Stimulated activated CD8-positive, alpha-beta memory T cell treated with anti-CD3 and anti-CD28 coated beads, Interleukin-15, amount 100 ng/mL, for 4 hours (primary cell): ENCODE measurements at regions not wholly inside any gene's neighbourhood (a gene's known extent, or its start where the extent isn't known, plus 50 kb on each side); places are given as distances from the start of the nearest gene placed in this dataset.
"Not testable (repeated sequence)": the region's sequence is repeated elsewhere in the genome, so short reads cannot be mapped to it uniquely, and the experiment has no call there.

Experiments used
- DNase-seq, 2 donors: peaks; one replicate each; pipeline ENCODE4 v3.0.0-alpha.2; 2020; ENCODE audit warnings: low read depth in 2 of 2

DNA sequence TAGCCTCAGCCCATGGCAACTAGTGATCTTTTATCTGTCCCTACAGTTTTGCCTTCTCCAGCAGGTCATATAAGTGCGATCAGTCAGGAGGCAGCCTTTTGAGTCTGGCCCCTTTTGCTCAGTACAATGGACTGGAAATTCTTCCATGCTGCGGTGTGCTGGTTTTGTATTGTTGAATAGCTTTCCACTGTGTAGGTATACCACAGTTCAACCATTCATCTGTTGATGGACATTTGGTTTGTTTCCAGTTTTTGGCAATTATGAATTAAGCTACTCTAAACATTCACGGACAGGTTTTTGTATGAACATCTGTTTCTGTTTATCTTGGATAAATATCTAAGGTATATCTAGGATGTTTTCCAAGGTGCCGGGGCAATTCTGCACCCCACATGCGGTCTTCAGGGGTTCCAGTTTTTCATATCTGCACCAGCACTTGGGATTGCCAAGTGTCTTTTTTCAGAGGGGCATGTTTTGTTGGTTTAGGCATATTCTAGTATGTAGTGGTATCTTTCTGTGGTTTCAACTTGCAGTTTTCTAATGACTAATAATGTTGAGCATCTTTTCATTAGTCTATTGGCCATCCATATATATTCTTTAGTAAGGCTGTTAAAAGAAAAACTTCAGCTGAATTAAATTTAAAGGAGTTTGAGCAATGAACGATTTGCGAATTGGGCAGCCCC, 141.0 kb downstream of the TFAP2C start:
- DNase-seq, result no peak

DNA sequence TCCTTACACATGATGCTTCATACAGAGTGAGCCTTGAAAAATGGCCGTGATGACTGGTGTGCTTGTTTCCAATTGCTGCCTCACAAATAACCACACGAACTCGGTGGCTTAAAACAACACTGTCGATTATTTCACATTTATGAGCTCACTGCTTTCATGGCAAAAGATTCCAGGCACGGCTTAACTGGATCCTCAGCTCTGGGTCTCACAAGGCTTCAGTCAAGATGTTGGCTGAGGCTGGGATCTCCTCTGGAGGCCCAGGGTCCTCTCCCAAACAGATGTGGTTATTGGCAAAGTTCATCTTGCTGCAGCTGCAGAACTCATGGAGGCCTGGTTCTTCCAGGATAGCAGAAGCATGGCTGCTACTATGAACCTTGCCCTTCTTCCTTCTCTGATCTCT, 144.6 kb downstream of the TFAP2C start:
- DNase-seq, result no peak

DNA sequence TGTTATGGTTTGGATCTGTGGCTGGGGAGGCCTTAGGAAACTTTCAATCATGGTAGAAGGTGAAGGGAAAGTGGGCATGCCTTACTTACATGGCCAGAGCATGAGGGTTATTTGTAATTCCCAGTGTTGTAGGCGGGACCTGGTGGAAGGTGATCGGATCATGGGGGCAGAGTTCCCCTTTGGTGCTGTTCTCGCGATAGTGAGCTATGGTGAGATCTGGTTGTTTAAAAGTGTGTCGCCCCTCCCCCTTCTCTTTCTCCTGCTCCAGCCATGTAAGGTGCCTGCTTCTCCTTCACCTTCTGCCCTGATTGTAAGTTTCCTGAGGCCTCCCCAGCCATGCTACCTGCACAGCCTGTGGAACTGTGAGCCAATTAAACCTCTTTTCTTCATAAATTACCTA, 145.8 kb downstream of the TFAP2C start:
- no peak for DNase-seq

DNA sequence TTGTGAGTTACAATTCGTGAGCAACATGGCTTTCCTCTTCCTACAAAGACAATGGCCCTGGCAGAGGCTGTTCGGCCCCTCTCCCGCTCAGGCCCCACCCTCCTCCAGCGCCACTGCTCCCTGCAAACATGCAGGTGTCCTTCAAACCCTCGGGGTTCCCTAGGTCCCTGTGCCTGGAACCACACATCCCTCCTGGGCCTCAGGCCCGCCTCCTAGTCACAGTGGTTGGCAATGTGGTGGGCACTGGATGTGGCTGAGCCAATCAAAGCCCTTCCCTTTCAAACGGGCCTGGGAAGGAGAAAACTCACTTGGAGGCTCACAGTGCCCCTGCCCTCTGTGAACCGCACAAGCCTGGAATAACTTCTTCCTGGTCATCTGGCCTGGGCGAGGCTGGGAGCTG, 147.2 kb downstream of the TFAP2C start:
- DNase-seq, result no peak

DNA sequence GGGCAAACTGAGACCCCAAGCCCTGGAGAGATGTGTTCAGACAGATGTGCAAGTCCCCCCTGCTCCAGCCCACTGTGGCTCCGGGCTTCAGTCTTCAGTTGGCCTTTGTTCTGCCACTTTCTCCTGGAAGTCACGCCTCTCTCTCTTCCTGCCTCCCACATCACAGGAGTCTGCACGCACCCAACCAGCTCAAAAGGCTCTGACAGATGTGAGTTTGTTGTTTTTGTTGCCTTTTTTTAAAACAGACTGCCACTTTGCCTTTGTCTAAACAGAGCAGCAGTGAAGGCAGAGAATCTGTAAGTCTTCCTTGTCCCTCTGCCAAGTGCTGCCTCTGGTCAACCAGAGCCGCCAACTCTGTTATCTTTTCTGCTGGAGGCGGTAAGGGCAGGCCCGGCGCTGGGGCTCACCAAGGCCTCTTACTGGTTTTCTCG, 149.7 kb downstream of the TFAP2C start:
- no peak for DNase-seq

DNA sequence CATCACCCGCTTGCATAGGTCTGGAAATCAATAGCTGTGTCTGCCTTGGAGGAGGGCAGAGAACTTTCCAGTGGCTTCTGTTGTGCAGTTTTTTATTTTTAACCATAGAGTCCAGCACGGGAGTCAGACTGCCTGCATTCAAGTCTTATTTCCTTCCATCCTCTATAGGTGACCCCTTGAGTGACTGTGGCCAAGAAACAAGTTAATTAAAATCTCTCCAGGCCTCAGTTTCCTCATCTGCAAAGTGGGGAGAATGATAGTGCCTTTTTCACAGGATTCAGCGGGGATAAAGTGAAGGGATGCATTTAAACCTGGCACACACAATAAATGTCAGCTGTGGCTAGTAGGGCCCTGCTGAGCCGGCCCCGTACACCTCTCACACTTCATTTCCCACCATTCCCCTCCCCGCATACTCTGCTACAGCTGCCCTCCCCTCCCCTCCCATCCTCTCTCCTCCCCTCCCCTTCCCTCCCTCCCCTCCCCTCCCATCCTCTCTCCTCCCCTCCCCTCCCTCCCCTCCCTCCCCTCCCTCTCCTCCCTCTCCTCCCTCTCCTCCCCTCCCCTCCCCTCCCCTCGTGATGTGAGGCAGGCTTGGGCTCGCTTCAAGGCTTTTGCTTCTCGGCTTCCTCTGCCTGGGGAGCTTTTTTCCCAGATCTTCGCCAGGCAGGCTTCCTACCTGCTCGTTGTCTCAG, 150.5 kb downstream of the TFAP2C start:
- DNase-seq, result no peak

DNA sequence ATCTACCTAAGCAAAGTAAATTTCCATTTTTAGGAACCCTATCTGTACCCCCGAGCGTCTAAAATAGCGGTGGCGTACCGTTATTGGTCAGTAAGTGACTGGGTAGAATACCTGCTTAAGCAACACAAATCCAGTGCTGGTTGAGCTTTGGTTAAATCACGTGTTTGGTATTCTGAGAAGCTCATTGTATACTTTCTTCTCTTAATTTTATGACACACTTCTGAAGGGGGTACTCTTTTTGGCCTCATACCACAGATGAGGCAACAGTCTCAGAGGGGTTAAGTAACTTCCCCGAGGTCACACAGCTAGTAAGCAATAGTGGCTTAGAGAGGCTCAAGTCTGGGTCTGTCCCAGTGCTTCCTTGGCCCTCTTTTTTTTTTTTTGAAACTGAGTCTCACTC, 151.2 kb downstream of the TFAP2C start:
- no peak for DNase-seq

DNA sequence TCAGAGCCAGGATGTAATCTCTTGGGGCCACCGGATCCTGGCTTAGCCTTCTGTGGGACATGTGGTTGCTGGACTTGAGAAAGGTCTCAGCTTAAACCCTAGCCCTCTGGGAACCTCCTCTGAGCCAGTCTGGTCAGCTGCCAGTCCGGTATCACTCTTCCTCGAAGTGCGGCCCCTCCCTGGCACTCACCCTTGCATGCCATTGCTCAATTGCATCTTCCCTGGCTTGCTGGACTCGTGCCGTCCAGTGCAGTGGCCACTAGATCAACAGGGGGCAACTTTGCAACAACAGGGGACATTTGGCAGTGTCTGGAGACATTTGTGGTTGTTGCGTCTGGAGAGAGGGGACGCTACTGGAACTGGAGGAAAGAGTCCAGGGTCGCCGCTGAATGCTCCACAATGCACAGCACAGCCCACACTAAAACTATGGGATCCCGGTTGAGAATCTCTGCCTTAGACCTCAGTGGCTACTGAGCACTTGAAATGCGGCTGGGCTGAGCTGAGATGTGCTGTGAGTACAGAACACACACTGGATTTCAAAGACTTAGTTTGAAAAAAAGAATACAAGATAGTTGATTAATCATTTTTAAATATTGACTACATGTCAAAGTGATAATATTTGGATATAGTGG, 152.1 kb downstream of the TFAP2C start:
- DNase-seq, result no peak

DNA sequence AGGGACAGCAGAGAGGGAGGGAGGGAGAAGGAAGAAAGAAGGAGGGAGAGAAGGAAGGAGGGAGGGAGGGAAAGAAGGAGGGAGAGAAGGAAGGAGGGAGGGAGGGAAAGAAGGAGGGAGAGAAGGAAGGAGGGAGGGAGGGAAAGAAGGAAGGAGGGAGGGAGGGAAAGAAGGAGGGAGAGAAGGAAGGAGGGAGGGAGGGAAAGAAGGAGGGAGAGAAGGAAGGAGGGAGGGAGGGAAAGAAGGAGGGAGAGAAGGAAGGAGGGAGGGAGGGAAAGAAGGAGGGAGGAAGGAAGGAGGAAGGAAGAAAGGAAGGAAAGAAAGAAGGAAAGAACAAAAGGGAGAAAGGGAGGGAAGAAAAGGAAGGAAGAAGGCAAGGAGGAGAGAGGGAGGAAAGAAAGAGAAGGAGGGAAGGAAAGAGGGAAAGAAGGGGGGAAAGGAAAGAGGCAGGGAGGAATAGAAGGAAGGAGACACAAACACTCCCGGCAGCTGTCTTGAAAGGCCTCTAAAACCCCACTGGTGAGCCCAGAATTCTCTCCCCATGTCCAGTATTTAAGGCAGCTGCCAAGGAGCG, 153.0 kb downstream of the TFAP2C start:
- not testable (repeated sequence) for DNase-seq

DNA sequence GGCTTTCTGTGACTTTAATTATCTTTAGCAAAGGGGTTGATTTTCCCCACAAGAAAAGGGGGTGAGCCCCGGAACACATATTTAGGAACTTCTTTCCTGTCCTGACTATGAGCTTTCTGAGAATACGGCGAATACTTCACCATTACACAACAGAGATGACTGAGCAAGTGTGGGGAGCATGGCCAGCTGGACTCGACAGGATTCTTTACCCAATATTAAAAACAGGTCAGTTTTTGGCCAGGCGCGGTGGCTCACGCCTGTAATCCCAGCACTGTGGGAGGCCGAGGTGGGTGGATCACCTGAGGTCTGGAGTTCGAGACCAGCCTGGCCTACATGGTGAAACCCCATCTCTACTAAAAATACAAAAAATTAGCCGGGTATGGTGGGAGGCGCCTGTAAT, 153.7 kb downstream of the TFAP2C start:
- DNase-seq, result not testable (repeated sequence)

DNA sequence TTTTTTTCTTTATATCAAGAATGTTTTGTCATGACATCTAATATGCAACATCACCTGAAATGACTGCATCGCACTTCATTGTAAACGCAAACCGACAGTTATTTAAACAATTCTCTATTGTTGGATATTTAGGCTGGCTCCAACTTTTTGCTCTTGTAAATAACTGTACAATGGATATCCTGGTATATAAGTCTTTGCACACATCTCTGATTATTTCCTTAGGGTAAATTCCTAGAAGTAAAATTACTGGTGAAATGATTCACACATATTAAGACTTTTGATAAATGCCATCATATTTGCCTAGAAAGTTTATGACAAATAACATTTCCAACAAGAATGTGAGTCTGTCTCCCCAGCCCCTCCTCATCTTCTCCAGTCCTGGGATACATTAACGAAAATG, 154.7 kb downstream of the TFAP2C start:
- no peak for DNase-seq

DNA sequence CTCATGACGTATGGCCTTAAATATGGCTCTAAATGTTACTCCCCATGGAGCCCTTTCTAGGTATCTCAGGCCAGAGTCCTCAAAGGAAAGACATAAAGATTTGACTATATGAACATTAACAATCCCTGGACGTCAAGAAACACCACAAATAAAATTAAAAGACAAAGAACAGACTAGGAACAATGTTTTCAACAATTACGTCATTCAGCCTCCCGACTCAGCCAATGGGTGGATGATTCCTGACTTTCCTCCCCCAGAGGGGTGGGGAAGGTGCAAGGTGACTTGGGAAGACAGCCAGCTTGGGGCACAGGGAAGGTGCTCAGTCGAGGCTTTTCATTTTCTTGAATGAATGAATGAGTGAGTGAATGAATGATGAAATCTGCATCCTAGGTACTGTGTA, 157.4 kb downstream of the TFAP2C start:
- no peak for DNase-seq

DNA sequence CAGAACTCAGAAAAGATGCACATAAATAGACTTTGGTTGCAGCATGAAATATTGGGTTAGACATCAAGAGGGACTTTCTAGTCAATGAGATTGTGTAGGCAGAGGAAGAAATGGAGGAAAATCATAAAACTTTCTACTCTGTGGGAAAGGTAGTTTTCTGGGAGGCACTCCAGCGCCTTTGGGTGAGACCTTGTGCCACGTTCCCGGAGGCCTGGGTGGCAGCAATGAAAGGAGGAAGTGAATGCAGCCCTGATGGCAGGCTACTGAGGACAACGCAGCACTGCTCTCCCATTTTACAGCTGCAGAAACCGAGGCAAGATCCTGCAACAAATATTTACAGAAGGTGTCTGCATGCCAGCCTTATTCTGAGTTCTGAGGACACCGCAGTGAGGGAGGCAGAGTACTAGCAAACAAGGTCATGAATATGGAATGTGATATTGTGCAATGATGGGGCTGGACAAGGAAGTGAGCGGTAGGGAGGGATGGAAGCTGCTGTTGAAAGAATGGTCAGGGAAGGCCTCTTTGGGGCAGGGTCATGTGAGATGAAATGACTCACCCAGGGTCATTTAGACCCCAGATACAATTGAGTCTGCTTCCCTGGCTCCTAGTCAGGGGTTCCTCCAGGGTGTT, 159.1 kb downstream of the TFAP2C start:
- no peak for DNase-seq

DNA sequence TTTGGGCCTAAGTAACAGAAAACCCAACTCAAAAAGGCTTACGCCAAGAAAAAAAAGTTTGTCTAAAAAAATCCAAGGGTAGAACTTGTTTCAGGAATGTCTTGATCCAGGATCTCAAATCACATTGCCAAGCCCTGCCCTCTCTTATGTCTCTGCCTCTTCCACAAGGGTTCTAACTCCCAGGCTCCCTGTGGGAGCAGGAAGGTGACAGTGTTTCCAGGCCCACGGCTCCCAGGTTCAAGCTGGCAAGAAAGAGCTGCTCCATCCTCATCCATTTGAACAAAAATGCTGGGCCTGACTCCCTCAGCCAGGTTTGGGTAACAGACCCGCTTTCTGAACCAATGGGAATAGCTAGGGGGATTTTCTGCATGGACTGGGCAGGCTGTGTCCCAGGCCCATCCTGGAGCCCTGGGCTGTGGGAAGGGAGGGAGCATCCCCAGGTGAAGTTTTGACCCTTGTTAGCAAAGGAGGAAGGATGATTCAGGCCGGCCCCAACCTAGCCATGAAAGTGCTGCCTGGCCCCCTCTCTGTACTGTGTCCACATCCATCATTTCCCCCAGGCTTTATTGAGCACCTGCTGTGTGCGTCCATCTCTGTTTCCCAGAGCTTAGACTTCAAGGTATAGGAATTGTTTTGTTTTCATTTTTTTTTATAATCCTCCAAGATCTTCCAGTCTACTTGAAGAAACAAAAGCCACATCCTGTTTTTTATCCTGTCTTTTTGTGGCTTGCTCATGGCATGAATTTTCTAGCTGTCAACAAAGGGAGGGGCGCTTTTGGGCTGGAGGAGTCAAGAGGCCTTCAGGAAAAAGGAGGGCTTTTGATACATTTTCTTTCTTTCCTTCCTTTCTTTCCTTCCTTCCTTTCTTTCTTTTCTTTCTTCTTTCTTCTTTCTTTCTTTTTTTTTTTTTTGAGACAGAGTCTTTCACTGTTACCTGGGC, 159.8 kb downstream of the TFAP2C start:
- no peak for DNase-seq

DNA sequence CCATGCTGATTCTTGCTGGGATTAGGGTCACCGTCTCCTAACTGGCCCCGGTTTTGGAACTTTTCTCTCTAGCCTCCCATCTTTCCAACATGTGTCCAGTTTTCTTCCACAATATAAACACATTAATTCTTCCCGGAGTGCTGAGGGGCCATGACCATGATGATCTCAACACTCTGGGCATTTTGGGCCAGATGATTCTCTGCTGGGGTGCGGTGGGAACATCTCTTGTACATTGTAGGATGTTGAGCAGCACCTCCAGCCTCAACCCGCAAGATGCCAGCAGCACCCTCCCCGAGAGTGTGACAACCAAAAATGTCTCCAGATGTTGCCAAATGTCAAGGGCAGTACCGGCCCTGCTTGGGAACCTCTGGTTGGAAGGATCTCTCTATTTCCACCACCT, 164.8 kb downstream of the TFAP2C start:
- DNase-seq, result no peak

DNA sequence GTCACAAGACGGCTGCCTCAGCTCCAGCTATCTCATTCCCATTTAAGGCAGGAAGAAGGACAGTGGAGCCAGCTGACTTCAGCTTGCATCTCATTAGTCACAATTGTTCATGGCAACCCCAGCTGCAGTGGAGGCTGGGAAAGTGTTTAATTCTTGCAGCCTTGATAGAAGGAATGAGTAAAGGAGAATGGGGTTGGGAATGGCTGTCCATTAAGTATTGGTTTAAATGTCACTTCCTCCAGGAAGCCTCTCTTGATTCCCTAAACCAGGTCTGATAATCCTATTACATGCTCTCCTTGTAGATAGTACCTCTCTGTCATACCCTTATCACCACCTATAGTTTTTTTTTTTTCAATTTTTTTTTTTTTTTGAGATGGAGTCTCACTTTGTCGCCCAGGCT, 166.4 kb downstream of the TFAP2C start:
- DNase-seq, result no peak

DNA sequence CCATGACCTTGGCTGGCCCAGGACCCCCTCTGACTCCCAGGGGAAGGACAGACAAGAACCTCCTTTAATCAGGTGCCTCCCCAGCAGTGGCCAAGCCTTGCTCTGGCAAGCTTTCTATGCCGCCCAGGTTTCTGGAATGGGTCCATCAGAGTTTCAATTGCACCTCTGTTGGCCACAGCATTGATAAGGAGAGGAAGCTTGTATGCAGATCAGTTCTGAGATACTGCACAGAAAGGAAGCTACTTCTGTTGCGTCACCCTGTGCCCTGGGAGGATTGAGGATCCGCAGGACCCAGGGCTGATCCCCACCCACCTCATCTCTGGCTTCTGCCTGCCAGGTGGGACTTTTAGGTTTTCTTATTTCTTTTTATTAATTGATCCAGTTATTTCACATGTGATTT, 167.2 kb downstream of the TFAP2C start:
- no peak for DNase-seq

DNA sequence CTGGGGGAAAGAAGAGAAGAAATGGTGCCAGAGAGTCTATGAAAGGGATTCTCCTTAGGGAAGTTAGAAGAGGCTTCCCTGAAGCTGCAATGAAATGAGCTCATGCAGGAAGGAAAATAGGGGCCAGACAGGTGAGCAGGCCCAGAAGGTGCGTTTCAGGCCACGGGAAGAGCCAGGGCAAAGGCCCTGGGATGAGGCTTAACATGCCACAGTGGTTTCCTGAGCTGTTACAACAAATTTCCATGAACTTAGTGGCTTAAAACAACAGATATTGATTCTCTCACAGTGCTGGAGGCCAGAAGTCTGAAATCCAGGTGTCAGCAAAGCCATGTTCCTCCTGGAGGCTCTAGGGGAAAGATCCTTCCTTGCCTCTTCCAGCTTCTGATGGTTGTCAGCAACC, 167.9 kb downstream of the TFAP2C start:
- no peak for DNase-seq

DNA sequence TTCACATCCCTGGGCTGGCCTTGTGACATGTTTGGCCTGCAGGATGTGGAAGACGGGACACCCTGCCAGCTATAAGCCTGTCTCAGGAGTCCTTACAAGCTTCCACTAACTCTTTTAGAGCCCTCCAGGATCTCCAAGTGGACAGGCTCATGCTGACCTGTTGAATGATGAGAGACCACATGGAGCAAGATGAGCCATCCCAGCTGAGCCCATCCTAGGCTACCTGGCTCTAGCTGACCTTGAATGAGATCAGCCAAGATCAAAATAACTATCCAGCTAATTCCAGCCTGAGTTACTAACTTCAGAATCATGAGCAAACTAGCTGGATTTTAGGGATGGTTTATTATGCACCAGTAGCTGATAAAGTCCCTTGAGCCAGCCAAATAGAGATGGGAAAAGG, 169.5 kb downstream of the TFAP2C start:
- no peak for DNase-seq

DNA sequence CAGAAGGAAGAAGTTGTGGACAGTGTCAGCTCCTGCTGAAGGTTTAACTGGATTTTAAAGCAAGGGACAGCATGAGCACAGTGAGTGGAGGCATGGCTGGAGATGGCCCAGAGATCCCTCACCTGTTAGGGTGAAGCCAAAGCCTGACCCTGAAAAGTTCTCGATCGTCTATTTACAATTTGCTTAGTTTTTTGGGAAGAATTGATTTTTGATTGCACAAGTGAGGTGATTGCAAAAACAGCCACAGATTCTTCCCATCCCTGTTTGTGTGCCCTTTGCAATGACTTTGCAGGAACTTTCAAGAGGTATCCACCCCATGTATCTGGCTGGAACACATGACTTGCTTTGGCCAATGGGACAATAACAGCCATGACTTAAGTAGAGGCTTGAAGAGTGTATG, 170.1 kb downstream of the TFAP2C start:
- DNase-seq, result no peak

DNA sequence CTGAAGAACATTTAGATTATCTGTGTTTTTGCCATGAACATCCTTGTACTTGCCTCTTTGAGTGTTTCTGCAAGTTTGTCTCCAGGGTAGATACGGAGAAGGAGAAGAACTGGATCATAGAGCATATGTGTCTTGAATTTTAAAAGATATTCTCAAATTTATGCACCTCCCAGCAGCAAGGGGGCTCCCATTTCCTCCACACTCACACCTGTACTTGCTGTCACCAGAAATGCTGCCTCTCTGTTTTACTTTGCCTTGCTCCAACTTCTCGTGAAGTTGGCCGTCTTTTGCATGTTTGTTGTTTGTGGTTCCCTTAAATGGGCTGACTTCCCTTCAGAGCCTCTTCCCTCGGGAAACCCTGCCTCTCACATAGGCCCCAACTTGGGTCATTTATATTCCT, 171.0 kb downstream of the TFAP2C start:
- DNase-seq, result no peak
